HG02870 (cell line): ENCODE measurements at regions not wholly inside any gene's neighbourhood (a gene's known extent, or its start where the extent isn't known, plus 50 kb on each side); places are given as distances from the start of the nearest gene placed in this dataset.
"Not testable (repeated sequence)": the region's sequence is repeated elsewhere in the genome, so short reads cannot be mapped to it uniquely, and the experiment has no call there.

Source experiments
- ATAC-seq: cut with Tn5 transposase; IDR thresholded peaks from one replicate; pipeline ENCODE4 v1.9.1; 2021; ENCODE audit warnings: mild to moderate bottlenecking, moderate library complexity; ENCODE audit not compliant: unreplicated experiment

- ATAC-seq, result peak; percentile 83
Observed at GRCh38 chr2:13504808-13505207, 788.1 kb downstream of the TRIB2 start.

- no peak for ATAC-seq
Observed at GRCh38 chr2:13508671-13509070, 791.9 kb downstream of the TRIB2 start.

GRCh38 chr2:13515254-13515653 lies 798.5 kb downstream of the TRIB2 start:
- ATAC-seq, result no peak

- ATAC-seq, result no peak
Observed at GRCh38 chr2:13522096-13522495, 805.4 kb downstream of the TRIB2 start.

- peak; percentile 95 for ATAC-seq
Observed at GRCh38 chr2:13522917-13523821, 806.4 kb downstream of the TRIB2 start.

GRCh38 chr2:13524492-13524891 lies 807.8 kb downstream of the TRIB2 start:
- no peak for ATAC-seq

- ATAC-seq, result not testable (repeated sequence)
Observed at GRCh38 chr2:13531735-13532410, 815.1 kb downstream of the TRIB2 start.

- not testable (repeated sequence) for ATAC-seq
Observed at GRCh38 chr2:13532781-13533523, 816.2 kb downstream of the TRIB2 start.

- ATAC-seq, result no peak
Observed at GRCh38 chr2:13533524-13533922, 816.8 kb downstream of the TRIB2 start.

- no peak for ATAC-seq
Observed at GRCh38 chr2:13536941-13537340, 820.2 kb downstream of the TRIB2 start.

GRCh38 chr2:13537771-13538349 lies 821.1 kb downstream of the TRIB2 start:
- no peak for ATAC-seq

GRCh38 chr2:13539296-13539695 lies 822.6 kb downstream of the TRIB2 start:
- no peak for ATAC-seq

- no peak for ATAC-seq
Observed at GRCh38 chr2:13542061-13542460, 825.3 kb downstream of the TRIB2 start.

- no peak for ATAC-seq
Observed at GRCh38 chr2:13542642-13543041, 825.9 kb downstream of the TRIB2 start.

- peak; percentile 44 for ATAC-seq
Observed at GRCh38 chr2:13543550-13543949, 826.8 kb downstream of the TRIB2 start.

- ATAC-seq, result peak; percentile 76
Observed at GRCh38 chr2:13545320-13545719, 828.6 kb downstream of the TRIB2 start.

GRCh38 chr2:13546131-13546530 lies 829.4 kb downstream of the TRIB2 start:
- ATAC-seq, result no peak

GRCh38 chr2:13550285-13551231 lies 833.8 kb downstream of the TRIB2 start:
- no peak for ATAC-seq

- peak; percentile 78 for ATAC-seq
Observed at GRCh38 chr2:13558368-13558767, 841.6 kb downstream of the TRIB2 start.

- peak; percentile 66 for ATAC-seq
Observed at GRCh38 chr2:13560322-13560721, 843.6 kb downstream of the TRIB2 start.
